H9 (cell line): ENCODE measurements at regions not wholly inside any gene's neighbourhood (a gene's known extent, or its start where the extent isn't known, plus 50 kb on each side); places are given as distances from the start of the nearest gene placed in this dataset.

Experiments used
- DNase-seq: peaks from one replicate; pipeline ENCODE4 v3.0.0-alpha.2; 2017
- H2AFZ ChIP-seq: one replicate; pipeline ENCODE4 v1.6.1; 2013; ENCODE audit warnings: mild to moderate bottlenecking, low read length, control low read depth, moderate library complexity
- H2AK5ac ChIP-seq: 2 replicates; pipeline ENCODE4 v1.6.1; 2013; ENCODE audit warnings: low read length, control low read depth, mixed read lengths; ENCODE audit not compliant: insufficient read length
- H2BK120ac ChIP-seq: one replicate; pipeline ENCODE4 v1.6.1; 2013; ENCODE audit warnings: low read depth, mild to moderate bottlenecking, low read length, control low read depth, inconsistent platforms; ENCODE audit not compliant: poor library complexity, severe bottlenecking
- H2BK12ac ChIP-seq: 2 replicates; pipeline ENCODE4 v1.6.1; 2013; ENCODE audit warnings: low read length, control low read depth, mixed read lengths, low read depth; ENCODE audit not compliant: insufficient read length
- H2BK15ac ChIP-seq: 2 replicates; pipeline ENCODE4 v1.6.1; 2013; ENCODE audit warnings: low read depth, low read length, control low read depth
- H2BK20ac ChIP-seq: one replicate; pipeline ENCODE4 v1.6.1; 2013; ENCODE audit warnings: low read depth, mild to moderate bottlenecking, low read length, control low read depth, inconsistent platforms; ENCODE audit not compliant: poor library complexity, severe bottlenecking
- H2BK5ac ChIP-seq: 2 replicates; pipeline ENCODE4 v1.6.1; 2013; ENCODE audit warnings: low read length, control low read depth, mixed read lengths; ENCODE audit not compliant: insufficient read length
- H3K14ac ChIP-seq: 2 replicates; pipeline ENCODE4 v1.6.1; 2013; ENCODE audit warnings: low read length, control low read depth; ENCODE audit not compliant: insufficient read depth
- H3K18ac ChIP-seq: 2 replicates; pipeline ENCODE4 v1.6.1; 2013; ENCODE audit warnings: low read depth, mild to moderate bottlenecking, mixed read lengths, low read length, control low read depth; ENCODE audit not compliant: insufficient read length
- H3K23ac ChIP-seq: 2 replicates; pipeline ENCODE4 v1.6.1; 2013; ENCODE audit warnings: low read length, control low read depth, mixed read lengths, low read depth; ENCODE audit not compliant: insufficient read length
- H3K23me2 ChIP-seq: 2 replicates; pipeline ENCODE4 v1.6.1; 2013; ENCODE audit warnings: low read depth, mild to moderate bottlenecking, mixed read lengths, low read length, control low read depth; ENCODE audit not compliant: insufficient read length, poor library complexity, severe bottlenecking
- H3K27ac ChIP-seq: 2 replicates; pipeline ENCODE4 v1.5.1; 2013; ENCODE audit warnings: low read length, control low read depth, mixed read lengths, low read depth; ENCODE audit not compliant: insufficient read length
- H3K27me3 ChIP-seq: 2 replicates; pipeline ENCODE4 v1.6.1; 2013; ENCODE audit warnings: low read length, control low read depth, inconsistent platforms; ENCODE audit not compliant: insufficient read depth
- H3K4ac ChIP-seq: 2 replicates; pipeline ENCODE4 v1.6.1; 2013; ENCODE audit warnings: low read depth, mild to moderate bottlenecking, control low read depth, inconsistent platforms, low read length, moderate library complexity
- H3K4me1 ChIP-seq: 2 replicates; pipeline ENCODE4 v1.6.1; 2013; ENCODE audit warnings: low read length, control low read depth, inconsistent platforms; ENCODE audit not compliant: insufficient read depth
- H3K4me2 ChIP-seq: 2 replicates; pipeline ENCODE4 v1.6.1; 2013; ENCODE audit warnings: low read length, control low read depth, mixed read lengths; ENCODE audit not compliant: insufficient read length, insufficient read depth
- H3K56ac ChIP-seq: 2 replicates; pipeline ENCODE4 v1.6.1; 2013; ENCODE audit warnings: low read depth, mild to moderate bottlenecking, mixed read lengths, low read length, control low read depth; ENCODE audit not compliant: insufficient read length
- H3K79me1 ChIP-seq: 2 replicates; pipeline ENCODE4 v1.6.1; 2013; ENCODE audit warnings: low read depth, mild to moderate bottlenecking, moderate library complexity, low read length, control low read depth, inconsistent platforms; ENCODE audit not compliant: insufficient read depth, poor library complexity, severe bottlenecking
- H3K79me2 ChIP-seq: 2 replicates; pipeline ENCODE4 v1.6.1; 2013; ENCODE audit warnings: low read length, control low read depth, inconsistent platforms; ENCODE audit not compliant: insufficient read depth
- H3K9ac ChIP-seq: 2 replicates; pipeline ENCODE4 v1.6.1; 2013; ENCODE audit warnings: low read length, control low read depth, mixed read lengths; ENCODE audit not compliant: insufficient read length; ENCODE audit errors: extremely low read depth
- H3K9me3 ChIP-seq: one replicate; pipeline ENCODE4 v1.6.1; 2013; ENCODE audit warnings: low read depth, low read length, inconsistent platforms; ENCODE audit not compliant: control insufficient read depth
- H3T11ph ChIP-seq: one replicate; pipeline ENCODE4 v1.6.1; 2013; ENCODE audit warnings: mild to moderate bottlenecking, low read length, control low read depth, inconsistent platforms
- H4K20me1 ChIP-seq: one replicate; pipeline ENCODE4 v1.6.1; 2013; ENCODE audit not compliant: control insufficient read depth, insufficient read length, insufficient read depth
- H4K5ac ChIP-seq: 2 replicates; pipeline ENCODE4 v1.6.1; 2013; ENCODE audit warnings: low read depth, mild to moderate bottlenecking, mixed read lengths, low read length, control low read depth; ENCODE audit not compliant: insufficient read length
- H4K8ac ChIP-seq: replicated peaks from 2 replicates; pipeline ENCODE4 v1.6.1; 2013; ENCODE audit warnings: low read length, control low read depth, mixed read lengths, low read depth; ENCODE audit not compliant: insufficient read length
- H4K91ac ChIP-seq: 2 replicates; pipeline ENCODE4 v1.6.1; 2013; ENCODE audit warnings: low read depth, mild to moderate bottlenecking, moderate library complexity, mixed read lengths, low read length, control low read depth; ENCODE audit not compliant: insufficient read length
- H3K27ac Mint-ChIP-seq, 3 experiments: 2 replicates in 2 of 3; 3 replicates in 1 of 3; pipeline ENCODE4 v1.8.0; 2020 to 2021; ENCODE audit warnings: mixed read lengths in 3 of 3, mild to moderate bottlenecking in 1 of 3, moderate library complexity in 1 of 3
- H3K27me3 Mint-ChIP-seq: 2 replicates; pipeline ENCODE4 v1.8.0; 2021; ENCODE audit warnings: low read depth, mild to moderate bottlenecking, moderate library complexity, mixed read lengths
- H3K36me3 Mint-ChIP-seq, 3 experiments: 2 replicates in 2 of 3; 3 replicates in 1 of 3; pipeline ENCODE4 v1.8.0; 2020 to 2021; ENCODE audit warnings: low read depth in 3 of 3, mixed read lengths in 3 of 3; ENCODE audit not compliant: insufficient read depth in 1 of 3
- H3K4me1 Mint-ChIP-seq, 2 experiments: 2 replicates each; pipeline ENCODE4 v1.8.0; 2020; ENCODE audit warnings: mixed read lengths in 2 of 2
- H3K4me3 Mint-ChIP-seq, 2 experiments: 2 replicates in 1 of 2; 3 replicates in 1 of 2; pipeline ENCODE4 v1.8.0; 2020 to 2021; ENCODE audit warnings: mild to moderate bottlenecking in 2 of 2, mixed read lengths in 2 of 2, moderate library complexity in 1 of 2
- H3K9me3 Mint-ChIP-seq, 2 experiments: 2 replicates in 1 of 2; 3 replicates in 1 of 2; pipeline ENCODE4 v1.8.0; 2020; ENCODE audit warnings: mild to moderate bottlenecking in 2 of 2, mixed read lengths in 2 of 2, moderate library complexity in 1 of 2
- WGBS: extraction: QIAGEN DNeasy Blood & Tissue Kit; methylation state at CpG from one replicate; pipeline ENCODE4 v1.1.7; 2013; ENCODE audit warnings: missing lambda C conversion rate, low lambda C conversion rate, mixed read lengths; ENCODE audit not compliant: insufficient read length; ENCODE audit errors: extremely low coverage; 5-methylcytosine and 5-hydroxymethylcytosine counted together
- TF ChIP-seq, protein P1 (sequence below): fragments of 200-600 bp; sonication (generic); conservative IDR thresholded peaks from 3 replicates; pipeline ENCODE4 v1.8.0; 2021; ENCODE audit warnings: antibody characterized with exemption, mild to moderate bottlenecking

DNA sequence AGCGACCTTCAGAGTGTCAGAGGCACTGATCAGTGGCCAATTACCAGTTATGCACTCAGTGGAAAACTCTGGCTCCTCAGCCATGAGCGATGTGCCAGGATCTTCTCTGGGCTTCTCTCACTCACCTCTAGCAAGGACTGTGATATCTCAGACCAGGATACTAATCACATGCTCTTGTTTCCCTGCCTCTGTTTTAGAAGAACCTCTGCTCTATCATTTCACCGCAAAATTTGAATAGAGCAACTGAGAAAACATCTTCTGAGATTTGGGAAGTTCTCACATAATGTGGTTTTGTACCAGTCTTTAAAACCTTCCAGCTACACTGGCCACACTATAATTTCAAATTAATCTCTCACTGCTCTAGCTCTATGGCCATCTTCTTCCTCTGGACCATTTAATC, 325.8 kb upstream of the FRG2C start:
- H3K27me3 ChIP-seq: no peaks in the 10 kb centered on the region
- TF ChIP-seq, protein P1, sequence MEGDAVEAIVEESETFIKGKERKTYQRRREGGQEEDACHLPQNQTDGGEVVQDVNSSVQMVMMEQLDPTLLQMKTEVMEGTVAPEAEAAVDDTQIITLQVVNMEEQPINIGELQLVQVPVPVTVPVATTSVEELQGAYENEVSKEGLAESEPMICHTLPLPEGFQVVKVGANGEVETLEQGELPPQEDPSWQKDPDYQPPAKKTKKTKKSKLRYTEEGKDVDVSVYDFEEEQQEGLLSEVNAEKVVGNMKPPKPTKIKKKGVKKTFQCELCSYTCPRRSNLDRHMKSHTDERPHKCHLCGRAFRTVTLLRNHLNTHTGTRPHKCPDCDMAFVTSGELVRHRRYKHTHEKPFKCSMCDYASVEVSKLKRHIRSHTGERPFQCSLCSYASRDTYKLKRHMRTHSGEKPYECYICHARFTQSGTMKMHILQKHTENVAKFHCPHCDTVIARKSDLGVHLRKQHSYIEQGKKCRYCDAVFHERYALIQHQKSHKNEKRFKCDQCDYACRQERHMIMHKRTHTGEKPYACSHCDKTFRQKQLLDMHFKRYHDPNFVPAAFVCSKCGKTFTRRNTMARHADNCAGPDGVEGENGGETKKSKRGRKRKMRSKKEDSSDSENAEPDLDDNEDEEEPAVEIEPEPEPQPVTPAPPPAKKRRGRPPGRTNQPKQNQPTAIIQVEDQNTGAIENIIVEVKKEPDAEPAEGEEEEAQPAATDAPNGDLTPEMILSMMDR: no peak
- DNase-seq: no peak
- no peak overlapping the region for H3K23ac ChIP-seq
- no peak overlapping the region for H3K9ac ChIP-seq
- no CpG with 5 or more reads among the region's 3 CpGs for WGBS
- no peaks in the 10 kb centered on the region for H3K79me2 ChIP-seq
- no peak overlapping the region for H3K56ac ChIP-seq
- H2BK5ac ChIP-seq: no peak overlapping the region
- no peak overlapping the region for H3K27ac Mint-ChIP-seq
- H3K4ac ChIP-seq: no peak overlapping the region
- no peaks in the 10 kb centered on the region; a peak in 1 of 5 replicates for H3K9me3 Mint-ChIP-seq
- no peak overlapping the region for H3K4me2 ChIP-seq
- no peak overlapping the region for H2AK5ac ChIP-seq
- H4K91ac ChIP-seq: no peak overlapping the region
- no peak overlapping the region for H3K14ac ChIP-seq
- no peaks in the 10 kb centered on the region for H3K4me1 ChIP-seq
- H3K18ac ChIP-seq: no peak overlapping the region
- no peaks in the 10 kb centered on the region for H3K9me3 ChIP-seq
- H4K5ac ChIP-seq: no peak overlapping the region
- H2BK12ac ChIP-seq: no peak overlapping the region
- peaks cover 3% of the 10 kb centered on the region for H3K23me2 ChIP-seq
- no peak overlapping the region for H3K27ac ChIP-seq
- no peaks in the 10 kb centered on the region for H3K36me3 Mint-ChIP-seq
- no peak overlapping the region for H3T11ph ChIP-seq
- no peak overlapping the region for H2BK20ac ChIP-seq
- H2AFZ ChIP-seq: no peak overlapping the region
- no peaks in the 10 kb centered on the region for H4K20me1 ChIP-seq
- no peaks in the 10 kb centered on the region for H3K79me1 ChIP-seq
- H4K8ac ChIP-seq: no peak overlapping the region
- H3K27me3 Mint-ChIP-seq: peaks cover 7% of the 10 kb centered on the region; the same call in 1 of the 2 replicates
- no peak overlapping the region for H2BK120ac ChIP-seq
- H2BK15ac ChIP-seq: no peak overlapping the region
- H3K4me3 Mint-ChIP-seq: no peak overlapping the region
- H3K4me1 Mint-ChIP-seq: peaks cover 5 to 7% of the 10 kb centered on the region in 2 experiments
